ENCODE measurements at regions not wholly inside any gene's neighbourhood (a gene's known extent, or its start where the extent isn't known, plus 50 kb on each side); places are given as distances from the start of the nearest gene placed in this dataset.

- no peak for DNase-seq
Observed at GRCh38 chr2:146850746-146851145, 994.1 kb upstream of the ACVR2A start.

GRCh38 chr2:146847846-146848245 is 997.0 kb upstream of the ACVR2A start:
- DNase-seq, result no peak

- DNase-seq, result no peak
Observed at GRCh38 chr2:146844226-146844990, 1000.4 kb upstream of the ACVR2A start.

GRCh38 chr2:146837857-146838256 is 1007.0 kb upstream of the ACVR2A start:
- DNase-seq, result no peak

GRCh38 chr2:146826388-146826787 is 1018.4 kb upstream of the ACVR2A start:
- no peak for DNase-seq

- DNase-seq, result no peak
Observed at GRCh38 chr2:146821836-146822316, 1023.0 kb upstream of the ACVR2A start.

- no peak for DNase-seq
Observed at GRCh38 chr2:146820672-146821071, 1024.2 kb upstream of the ACVR2A start.

GRCh38 chr2:146818122-146818521 is 1026.7 kb upstream of the ACVR2A start:
- DNase-seq, result no peak

GRCh38 chr2:146817613-146818012 is 1027.2 kb upstream of the ACVR2A start:
- DNase-seq, result no peak

- DNase-seq, result no peak
Observed at GRCh38 chr2:146814971-146815370, 1029.9 kb upstream of the ACVR2A start.

- DNase-seq, result no peak
Observed at GRCh38 chr2:146807568-146808168, 1037.2 kb upstream of the ACVR2A start.

GRCh38 chr2:146806364-146807005 is 1038.3 kb upstream of the ACVR2A start:
- DNase-seq, result no peak

- no peak for DNase-seq
Observed at GRCh38 chr2:146804288-146804687, 1040.5 kb upstream of the ACVR2A start.

GRCh38 chr2:146801886-146802285 is 1042.9 kb upstream of the ACVR2A start:
- no peak for DNase-seq

- no peak for DNase-seq
Observed at GRCh38 chr2:146786396-146786795, 1058.4 kb upstream of the ACVR2A start.

- no peak for DNase-seq
Observed at GRCh38 chr2:146785101-146785500, 1059.7 kb upstream of the ACVR2A start.

- DNase-seq, result no peak
Observed at GRCh38 chr2:146784602-146785001, 1060.2 kb upstream of the ACVR2A start.

- no peak for DNase-seq
Observed at GRCh38 chr2:146777181-146777580, 1067.6 kb upstream of the ACVR2A start.

- DNase-seq, result no peak
Observed at GRCh38 chr2:146776596-146776995, 1068.2 kb upstream of the ACVR2A start.

- DNase-seq, result no peak
Observed at GRCh38 chr2:146771531-146771930, 1073.3 kb upstream of the ACVR2A start.

- DNase-seq, result no peak
Observed at GRCh38 chr2:146764301-146764700, 1080.5 kb upstream of the ACVR2A start.

- no peak for DNase-seq
Observed at GRCh38 chr2:146762786-146763185, 1082.0 kb upstream of the ACVR2A start.

GRCh38 chr2:146754606-146755005 is 1090.2 kb upstream of the ACVR2A start:
- no peak for DNase-seq

- DNase-seq, result no peak
Observed at GRCh38 chr2:146748046-146748445, 1096.8 kb upstream of the ACVR2A start.
